ENCODE measurements at regions not wholly inside any gene's neighbourhood (a gene's known extent, or its start where the extent isn't known, plus 50 kb on each side); places are given as distances from the start of the nearest gene placed in this dataset.

- WGBS, 3 donors = 51 to 76% (median 68%) methylated on average over 1 of the region's 1 CpG
- no peaks in the 10 kb centered on the region for H3K27me3 ChIP-seq (ENCODE audit: insufficient read depth in 3 of 3, low read length in 2 of 3)
- no peak for DNase-seq
- no peaks in the 10 kb centered on the region for H3K4me1 ChIP-seq
- H3K4me3 ChIP-seq = no peak overlapping the region
- no peak for ATAC-seq
- no peak overlapping the region for H3K27ac ChIP-seq
- no peaks in the 10 kb centered on the region for H3K36me3 ChIP-seq (ENCODE audit: insufficient read depth in 1 of 2, low read depth in 1 of 2)
- H3K9me3 ChIP-seq = peaks cover 4% of the 10 kb centered on the region
- TF ChIP-seq, protein P1, sequence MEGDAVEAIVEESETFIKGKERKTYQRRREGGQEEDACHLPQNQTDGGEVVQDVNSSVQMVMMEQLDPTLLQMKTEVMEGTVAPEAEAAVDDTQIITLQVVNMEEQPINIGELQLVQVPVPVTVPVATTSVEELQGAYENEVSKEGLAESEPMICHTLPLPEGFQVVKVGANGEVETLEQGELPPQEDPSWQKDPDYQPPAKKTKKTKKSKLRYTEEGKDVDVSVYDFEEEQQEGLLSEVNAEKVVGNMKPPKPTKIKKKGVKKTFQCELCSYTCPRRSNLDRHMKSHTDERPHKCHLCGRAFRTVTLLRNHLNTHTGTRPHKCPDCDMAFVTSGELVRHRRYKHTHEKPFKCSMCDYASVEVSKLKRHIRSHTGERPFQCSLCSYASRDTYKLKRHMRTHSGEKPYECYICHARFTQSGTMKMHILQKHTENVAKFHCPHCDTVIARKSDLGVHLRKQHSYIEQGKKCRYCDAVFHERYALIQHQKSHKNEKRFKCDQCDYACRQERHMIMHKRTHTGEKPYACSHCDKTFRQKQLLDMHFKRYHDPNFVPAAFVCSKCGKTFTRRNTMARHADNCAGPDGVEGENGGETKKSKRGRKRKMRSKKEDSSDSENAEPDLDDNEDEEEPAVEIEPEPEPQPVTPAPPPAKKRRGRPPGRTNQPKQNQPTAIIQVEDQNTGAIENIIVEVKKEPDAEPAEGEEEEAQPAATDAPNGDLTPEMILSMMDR (IDR thresholded peaks at IDR 0.05) = no peak
- intact Hi-C loops (cut with DNase I) = no loop called here
Measured at GRCh38 chr5:120761986-120762385, 297.9 kb downstream of the PRR16 start.

DNA sequence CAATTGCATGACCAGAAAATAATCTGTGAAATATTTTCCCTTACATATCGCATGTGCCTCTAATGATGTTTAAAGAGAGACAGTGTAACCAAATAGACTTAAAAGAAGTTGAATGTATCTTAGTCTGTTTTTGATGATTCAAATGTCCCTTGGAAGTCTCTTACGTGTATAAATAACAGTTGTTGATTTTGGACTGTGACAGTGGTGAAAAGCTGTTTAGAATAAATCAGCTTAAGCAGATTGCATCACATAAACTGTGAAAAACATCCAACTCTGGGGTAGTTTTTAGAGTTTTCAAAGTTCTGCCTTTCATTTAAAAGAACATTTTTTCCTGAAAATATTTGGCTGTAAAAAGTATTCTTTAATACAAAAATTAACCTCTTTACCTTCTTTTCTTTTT lies 301.1 kb downstream of the PRR16 start:
- Histone ChIP-seq H3K36me3 (ENCODE audit: insufficient read depth in 1 of 2, low read depth in 1 of 2) (no peaks in the 10 kb centered on the region), H3K27me3 (ENCODE audit: insufficient read depth in 3 of 3, low read length in 2 of 3) (no peaks in the 10 kb centered on the region), H3K4me3 (no peak overlapping the region), H3K4me1 (no peaks in the 10 kb centered on the region), H3K9me3 (no peaks in the 10 kb centered on the region), H3K27ac (no peak overlapping the region)
- TF ChIP-seq, protein P1 (IDR thresholded peaks at IDR 0.05) = no peak
- intact Hi-C loops (cut with DNase I) = no loop called here
- WGBS, 3 donors = 26 to 49% (median 28%) methylated on average over 2 of the region's 2 CpGs
- ATAC-seq (no peak), DNase-seq (no peak)

DNA sequence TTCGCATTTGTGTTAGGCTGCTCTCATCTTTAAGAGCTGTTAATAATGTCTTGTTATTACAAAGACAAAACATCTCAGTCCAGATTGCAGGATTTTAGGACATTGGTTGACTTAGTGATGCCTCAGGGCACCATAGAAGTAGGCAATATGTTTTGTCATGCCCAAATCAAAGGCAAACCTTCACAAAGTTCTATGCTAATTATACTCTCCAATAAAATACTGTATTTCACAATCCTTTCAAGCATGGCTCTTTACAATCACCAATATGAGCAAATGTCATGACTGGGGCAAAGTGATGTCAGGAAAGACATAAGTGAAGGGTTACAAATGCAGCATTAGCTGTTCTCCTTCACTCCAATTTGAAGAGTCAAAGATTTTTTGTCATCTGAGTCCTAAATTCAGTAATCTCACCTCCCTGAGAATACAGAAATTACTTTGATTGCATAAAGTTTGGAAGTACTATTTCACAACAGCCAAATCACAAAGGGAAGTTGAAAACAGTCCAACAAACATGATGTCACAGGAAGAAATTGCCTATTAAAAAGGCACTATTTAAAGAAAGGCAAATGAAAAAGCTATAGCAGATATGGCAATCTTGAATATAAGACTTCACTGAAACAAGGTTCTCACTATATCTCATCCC lies 303.2 kb downstream of the PRR16 start:
- no peak for ATAC-seq
- H3K27ac ChIP-seq = no peak overlapping the region
- no peak overlapping the region for H3K4me3 ChIP-seq
- H3K4me1 ChIP-seq = no peaks in the 10 kb centered on the region
- DNase-seq = no peak
- no peaks in the 10 kb centered on the region for H3K27me3 ChIP-seq (ENCODE audit: insufficient read depth in 3 of 3, low read length in 2 of 3)
- H3K9me3 ChIP-seq = no peaks in the 10 kb centered on the region
- intact Hi-C loops (cut with DNase I) = no loop called here
- TF ChIP-seq, protein P1 (IDR thresholded peaks at IDR 0.05) = no peak
- WGBS, 3 donors = 80 to 83% (median 82%) methylated on average over 1 of the region's 1 CpG
- H3K36me3 ChIP-seq (ENCODE audit: insufficient read depth in 1 of 2, low read depth in 1 of 2) = no peaks in the 10 kb centered on the region

DNA sequence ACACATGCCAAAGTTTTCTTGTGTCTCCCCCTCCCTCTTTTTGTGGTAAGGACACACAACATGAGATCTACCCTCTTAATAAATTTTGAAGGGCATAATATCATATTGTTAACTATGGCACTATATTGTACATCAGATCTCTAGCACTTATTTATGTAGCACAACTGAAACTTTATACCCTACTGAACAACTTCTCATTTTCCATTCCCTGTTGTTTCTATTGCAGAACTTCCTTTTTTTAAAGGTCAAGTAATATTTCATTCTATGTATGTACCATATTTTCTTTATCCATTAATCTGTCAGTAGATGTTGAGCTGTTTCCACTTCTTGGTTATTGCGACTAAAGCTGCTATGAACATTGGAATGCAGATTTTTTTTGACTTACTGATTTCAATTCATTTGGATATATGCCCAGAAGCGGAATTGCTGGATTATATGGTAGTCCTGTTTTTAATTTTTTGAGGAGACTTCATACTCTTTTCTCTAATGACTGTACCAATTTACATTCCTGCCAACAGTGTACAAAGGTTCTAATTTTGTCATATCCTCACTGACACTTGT lies 305.3 kb downstream of the PRR16 start:
- TF ChIP-seq, protein P1 (IDR thresholded peaks at IDR 0.05) = no peak
- H3K36me3 ChIP-seq (ENCODE audit: insufficient read depth in 1 of 2, low read depth in 1 of 2) = no peaks in the 10 kb centered on the region
- no peaks in the 10 kb centered on the region for H3K27me3 ChIP-seq (ENCODE audit: insufficient read depth in 3 of 3, low read length in 2 of 3)
- no peak overlapping the region for H3K4me3 ChIP-seq
- no peak overlapping the region for H3K27ac ChIP-seq
- no peak for ATAC-seq
- DNase-seq = no peak
- H3K4me1 ChIP-seq = no peaks in the 10 kb centered on the region
- 25 to 42% (median 30%) methylated on average over 2 of the region's 2 CpGs for WGBS, 3 donors
- intact Hi-C loops (cut with DNase I) = no loop called here
- H3K9me3 ChIP-seq = no peaks in the 10 kb centered on the region

- Histone ChIP-seq H3K27ac (no peak overlapping the region), H3K36me3 (ENCODE audit: insufficient read depth in 1 of 2, low read depth in 1 of 2) (no peaks in the 10 kb centered on the region), H3K4me1 (no peaks in the 10 kb centered on the region), H3K9me3 (no peaks in the 10 kb centered on the region), H3K27me3 (ENCODE audit: insufficient read depth in 3 of 3, low read length in 2 of 3) (no peaks in the 10 kb centered on the region), H3K4me3 (no peak overlapping the region)
- TF ChIP-seq, protein P1 (IDR thresholded peaks at IDR 0.05) = no peak
- 76 to 79% (median 77%) methylated on average over 1 of the region's 1 CpG for WGBS, 3 donors
- intact Hi-C loops (cut with DNase I) = no loop called here
- ATAC-seq = no peak
- DNase-seq = no peak
Measured at GRCh38 chr5:120771202-120771601, 307.1 kb downstream of the PRR16 start.

Measured in psoas muscle (tissue), 7 donors.